Tibial artery (tissue), 4 donors: ENCODE measurements at regions not wholly inside any gene's neighbourhood (a gene's known extent, or its start where the extent isn't known, plus 50 kb on each side); places are given as distances from the start of the nearest gene placed in this dataset.

ENCODE experiments used
- DNase-seq, 2 donors: peaks; one replicate each; pipeline ENCODE4 v3.0.0-alpha.2; 2019
- H3K27ac ChIP-seq, 2 donors: fragments of 200-600 bp; sonication (generic) in 1 of 2; 1 replicate in 1 of 2; 2 replicates in 1 of 2; pipeline ENCODE4 v1.5.1; 2018 to 2019; ENCODE audit warnings: mild to moderate bottlenecking in 1 of 2
- H3K27me3 ChIP-seq, 2 donors: fragments of 200-600 bp; sonication (generic) in 1 of 2; one replicate each; pipeline versions ENCODE4 v1.5.1 to v1.6.0; 2016 to 2019
- H3K36me3 ChIP-seq, 3 donors: fragments of 200-600 bp; sonication (generic) in 2 of 3; one replicate each; pipeline ENCODE4 v1.5.1; 2016 to 2019; ENCODE audit warnings: mild to moderate bottlenecking in 2 of 3
- H3K4me1 ChIP-seq, 4 donors: fragments of 200-600 bp; sonication (generic) in 2 of 4; 1 replicate in 3 of 4; 2 replicates in 1 of 4; pipeline ENCODE4 v1.5.1; 2016 to 2019
- H3K4me3 ChIP-seq, 2 donors: fragments of 200-600 bp; sonication (generic) in 1 of 2; 1 replicate in 1 of 2; 2 replicates in 1 of 2; pipeline ENCODE4 v1.5.1; 2018 to 2019; ENCODE audit warnings: mild to moderate bottlenecking in 2 of 2
- H3K9me3 ChIP-seq, 3 donors: fragments of 200-600 bp; sonication (generic) in 1 of 3; one replicate each; pipeline ENCODE4 v1.5.1; 2016 to 2019
- intact Hi-C: fragments of 100-400 bp; cut with DNase I; formaldehyde crosslinking; loops from one replicate; pipeline ENCODE4 v1.15.0; 2023; ENCODE audit warnings: low total_unique reads
- TF ChIP-seq, protein P1 (sequence below), 2 experiments: fragments of 200-600 bp in 1 of 2; fragments of 450-650 bp in 1 of 2; IDR thresholded peaks; one replicate each; pipeline ENCODE4 v1.5.1; 2017 to 2019; ENCODE audit warnings: antibody characterized with exemption in 2 of 2, mild to moderate bottlenecking in 1 of 2, moderate library complexity in 1 of 2

- no peaks in the 10 kb centered on the region for H3K9me3 ChIP-seq
- no peaks in the 10 kb centered on the region for H3K4me1 ChIP-seq
- intact Hi-C loops: no loop called here
- DNase-seq: no peak
- TF ChIP-seq, protein P1, sequence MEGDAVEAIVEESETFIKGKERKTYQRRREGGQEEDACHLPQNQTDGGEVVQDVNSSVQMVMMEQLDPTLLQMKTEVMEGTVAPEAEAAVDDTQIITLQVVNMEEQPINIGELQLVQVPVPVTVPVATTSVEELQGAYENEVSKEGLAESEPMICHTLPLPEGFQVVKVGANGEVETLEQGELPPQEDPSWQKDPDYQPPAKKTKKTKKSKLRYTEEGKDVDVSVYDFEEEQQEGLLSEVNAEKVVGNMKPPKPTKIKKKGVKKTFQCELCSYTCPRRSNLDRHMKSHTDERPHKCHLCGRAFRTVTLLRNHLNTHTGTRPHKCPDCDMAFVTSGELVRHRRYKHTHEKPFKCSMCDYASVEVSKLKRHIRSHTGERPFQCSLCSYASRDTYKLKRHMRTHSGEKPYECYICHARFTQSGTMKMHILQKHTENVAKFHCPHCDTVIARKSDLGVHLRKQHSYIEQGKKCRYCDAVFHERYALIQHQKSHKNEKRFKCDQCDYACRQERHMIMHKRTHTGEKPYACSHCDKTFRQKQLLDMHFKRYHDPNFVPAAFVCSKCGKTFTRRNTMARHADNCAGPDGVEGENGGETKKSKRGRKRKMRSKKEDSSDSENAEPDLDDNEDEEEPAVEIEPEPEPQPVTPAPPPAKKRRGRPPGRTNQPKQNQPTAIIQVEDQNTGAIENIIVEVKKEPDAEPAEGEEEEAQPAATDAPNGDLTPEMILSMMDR (IDR thresholded peaks at IDR 0.05): no peak
- no peaks in the 10 kb centered on the region for H3K36me3 ChIP-seq
- no peak overlapping the region for H3K27ac ChIP-seq
- no peaks in the 10 kb centered on the region for H3K27me3 ChIP-seq
- H3K4me3 ChIP-seq: no peak overlapping the region
Observed at GRCh38 chr2:180146114-180146513, 139.0 kb upstream of the CWC22 start.

- no peaks in the 10 kb centered on the region for H3K36me3 ChIP-seq
- intact Hi-C loops: no loop called here
- no peaks in the 10 kb centered on the region for H3K4me1 ChIP-seq
- no peaks in the 10 kb centered on the region for H3K27me3 ChIP-seq
- TF ChIP-seq, protein P1 (IDR thresholded peaks at IDR 0.05): no peak
- no peak overlapping the region for H3K4me3 ChIP-seq
- DNase-seq: no peak
- no peak overlapping the region for H3K27ac ChIP-seq
- no peaks in the 10 kb centered on the region for H3K9me3 ChIP-seq
Observed at GRCh38 chr2:180145163-180145562, 138.1 kb upstream of the CWC22 start.

GRCh38 chr2:180144338-180144813 is 137.3 kb upstream of the CWC22 start:
- Histone ChIP-seq H3K4me1 (no peaks in the 10 kb centered on the region), H3K27me3 (no peaks in the 10 kb centered on the region), H3K4me3 (no peak overlapping the region), H3K36me3 (no peaks in the 10 kb centered on the region), H3K9me3 (no peaks in the 10 kb centered on the region), H3K27ac (no peak overlapping the region)
- TF ChIP-seq, protein P1 (IDR thresholded peaks at IDR 0.05): no peak
- intact Hi-C loops: no loop called here
- no peak for DNase-seq

- DNase-seq: no peak
- H3K9me3 ChIP-seq: no peaks in the 10 kb centered on the region
- no peaks in the 10 kb centered on the region for H3K4me1 ChIP-seq
- TF ChIP-seq, protein P1 (IDR thresholded peaks at IDR 0.05): no peak
- H3K4me3 ChIP-seq: no peak overlapping the region
- H3K27ac ChIP-seq: no peak overlapping the region
- H3K36me3 ChIP-seq: no peaks in the 10 kb centered on the region
- no peaks in the 10 kb centered on the region for H3K27me3 ChIP-seq
- intact Hi-C loops: no loop called here
Observed at GRCh38 chr2:180143633-180144337, 136.7 kb upstream of the CWC22 start.

DNA sequence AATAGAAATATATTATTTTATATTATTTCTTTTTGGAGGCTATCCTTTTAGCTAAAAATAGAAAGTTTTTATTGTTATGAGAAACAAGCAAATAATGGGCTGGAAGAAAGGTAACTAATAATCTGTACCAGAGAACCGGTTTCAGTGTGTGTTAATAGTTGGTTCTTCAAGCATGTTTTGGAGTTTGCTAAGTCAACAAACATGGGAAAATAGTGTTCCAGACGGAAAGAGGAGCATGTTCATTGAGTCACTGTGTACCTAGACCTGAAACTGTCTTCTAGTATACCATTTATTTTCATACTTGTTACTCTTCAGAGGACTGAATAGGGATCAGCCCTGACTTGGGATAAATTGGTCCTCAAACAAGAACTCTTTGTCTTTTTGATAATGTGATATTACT is 134.5 kb upstream of the CWC22 start:
- intact Hi-C loops: no loop called here
- TF ChIP-seq, protein P1 (IDR thresholded peaks at IDR 0.05): no peak
- no peaks in the 10 kb centered on the region for H3K9me3 ChIP-seq

More for the DNA sequence above, 134.5 kb upstream of the CWC22 start:
- Histone ChIP-seq H3K27ac (no peak overlapping the region), H3K4me3 (no peak overlapping the region), H3K36me3 (no peaks in the 10 kb centered on the region), H3K27me3 (no peaks in the 10 kb centered on the region), H3K4me1 (no peaks in the 10 kb centered on the region)
- no peak for DNase-seq
